ENCODE measurements at regions not wholly inside any gene's neighbourhood (a gene's known extent, or its start where the extent isn't known, plus 50 kb on each side); places are given as distances from the start of the nearest gene placed in this dataset.

DNA sequence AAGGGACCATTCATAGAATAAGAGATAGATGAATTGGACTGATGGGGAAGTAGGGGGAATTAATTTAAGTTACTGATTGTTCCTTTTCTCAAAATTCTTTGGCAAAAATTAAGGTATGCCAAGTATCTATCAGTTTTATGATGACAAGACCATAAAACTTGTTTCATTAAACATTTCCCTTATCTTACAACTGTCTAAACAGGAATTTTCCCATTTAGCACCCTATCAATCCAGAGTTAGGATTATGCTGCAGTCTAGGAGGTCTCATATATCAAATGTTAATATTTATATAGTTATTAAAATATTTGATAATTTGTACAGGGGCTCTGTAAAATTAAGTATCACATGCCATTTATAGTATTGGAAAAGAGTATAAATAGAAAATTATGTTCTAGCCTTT is 51.5 kb upstream of the ARID1B start:
- Mint-ChIP-seq H3K27me3 (no peaks in the 10 kb centered on the region), H3K36me3 (no peaks in the 10 kb centered on the region)

GRCh38 chr6:156720691-156721685 is 56.2 kb upstream of the ARID1B start:
- Mint-ChIP-seq H3K4me3 (peak overlapping the region; percentile 71), H3K27ac (no peak overlapping the region)
- no peak for ATAC-seq

More for the DNA sequence above, 51.5 kb upstream of the ARID1B start:
- DNase-seq (no peak), ATAC-seq (no peak)
- Mint-ChIP-seq H3K4me1 (no peaks in the 10 kb centered on the region), H3K27ac (no peak overlapping the region), H3K4me3 (no peak overlapping the region), H3K9me3 (ENCODE audit: low read depth) (no peaks in the 10 kb centered on the region)
- CTCF ChIA-PET, result no interaction called here

DNA sequence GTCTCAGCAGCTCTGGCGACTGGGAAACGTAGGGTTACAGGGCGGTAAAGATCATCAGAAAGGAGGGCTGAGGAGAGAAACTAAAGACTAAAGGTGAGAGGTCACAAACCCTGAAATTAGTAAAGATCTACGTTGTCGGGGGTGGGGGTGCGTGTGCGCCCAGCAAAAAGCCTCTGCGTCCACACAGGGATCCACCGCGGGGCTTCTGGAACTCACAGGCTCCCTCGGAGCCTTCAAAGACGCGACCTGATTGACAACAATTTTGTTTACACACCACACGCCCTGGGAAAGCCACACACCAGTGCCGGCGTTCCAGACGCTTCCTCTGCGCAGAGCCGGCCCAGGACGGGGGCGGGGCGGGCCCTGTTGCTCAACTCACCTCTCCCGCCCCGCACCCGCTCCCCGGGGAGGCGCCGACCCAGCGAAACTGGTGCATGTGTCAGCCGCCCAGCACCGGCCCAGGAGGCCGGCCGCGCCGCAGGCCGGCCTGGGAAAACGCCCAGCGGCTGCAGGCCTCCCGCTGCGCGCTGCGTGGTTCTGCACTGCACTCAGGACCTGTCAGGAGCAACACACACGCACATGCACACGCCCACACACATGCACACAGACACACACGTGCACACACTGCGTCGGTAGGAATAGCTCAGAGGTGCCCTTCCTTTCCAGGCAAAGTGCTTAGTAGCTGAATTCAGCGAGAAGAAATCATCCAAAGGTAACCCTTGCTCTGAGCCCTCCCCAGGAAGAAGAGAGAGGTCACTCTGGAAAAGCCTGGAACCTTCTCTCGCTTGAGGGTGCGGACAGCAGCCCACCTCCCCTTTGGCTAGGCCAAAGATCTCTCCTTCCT is 57.2 kb upstream of the ARID1B start:
- no peaks in the 10 kb centered on the region for H3K36me3 Mint-ChIP-seq
- peaks cover 13% of the 10 kb centered on the region for H3K4me1 Mint-ChIP-seq
- H3K9me3 Mint-ChIP-seq (ENCODE audit: low read depth), result no peaks in the 10 kb centered on the region
- CTCF ChIA-PET, result interaction anchor here (0.8 kb wide), 1 partner anchor 16 kb away, joined by 3 read pairs; no protein-coding TSS in a partner anchor
- DNase-seq, result peak; percentile 66
- ATAC-seq, result peak; percentile 87
- peak overlapping the region; percentile 52 for H3K27ac Mint-ChIP-seq
- H3K4me3 Mint-ChIP-seq, result peak overlapping the region; percentile 71
- H3K27me3 Mint-ChIP-seq, result peaks cover 6% of the 10 kb centered on the region

More at GRCh38 chr6:156720691-156721685, 56.2 kb upstream of the ARID1B start:
- CTCF ChIA-PET, result interaction anchor here (0.8 kb wide), 1 partner anchor 15 kb away, joined by 3 read pairs; no protein-coding TSS in a partner anchor
- H3K9me3 Mint-ChIP-seq (ENCODE audit: low read depth), result no peaks in the 10 kb centered on the region
- no peak for DNase-seq
- no peaks in the 10 kb centered on the region for H3K36me3 Mint-ChIP-seq
- H3K27me3 Mint-ChIP-seq, result peaks cover 2% of the 10 kb centered on the region
- peaks cover 12% of the 10 kb centered on the region for H3K4me1 Mint-ChIP-seq

DNA sequence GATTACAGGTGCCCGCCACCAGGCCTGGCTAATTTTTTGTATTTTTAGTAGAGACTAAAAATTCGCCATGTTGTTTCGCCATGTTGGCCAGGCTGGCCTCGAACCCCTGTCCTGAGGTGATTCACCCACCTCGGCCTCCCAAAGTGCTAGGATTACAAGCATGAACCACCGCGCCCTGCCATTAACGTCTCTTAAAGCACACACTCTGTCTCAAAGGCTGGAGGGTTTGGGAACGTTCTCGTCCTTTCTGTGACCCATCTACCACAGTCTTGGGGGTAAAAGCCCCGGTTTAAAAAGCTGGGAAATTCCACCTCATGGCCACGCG is 57.8 kb upstream of the ARID1B start:
- ATAC-seq (no peak), DNase-seq (no peak)
- no peaks in the 10 kb centered on the region for H3K36me3 Mint-ChIP-seq
- peaks cover 13% of the 10 kb centered on the region for H3K4me1 Mint-ChIP-seq
- H3K27me3 Mint-ChIP-seq, result peaks cover 11% of the 10 kb centered on the region
- H3K4me3 Mint-ChIP-seq, result peak overlapping the region; percentile 71
- H3K9me3 Mint-ChIP-seq (ENCODE audit: low read depth), result no peaks in the 10 kb centered on the region
- peak overlapping the region; percentile 52 for H3K27ac Mint-ChIP-seq
- CTCF ChIA-PET, result no interaction called here

DNA sequence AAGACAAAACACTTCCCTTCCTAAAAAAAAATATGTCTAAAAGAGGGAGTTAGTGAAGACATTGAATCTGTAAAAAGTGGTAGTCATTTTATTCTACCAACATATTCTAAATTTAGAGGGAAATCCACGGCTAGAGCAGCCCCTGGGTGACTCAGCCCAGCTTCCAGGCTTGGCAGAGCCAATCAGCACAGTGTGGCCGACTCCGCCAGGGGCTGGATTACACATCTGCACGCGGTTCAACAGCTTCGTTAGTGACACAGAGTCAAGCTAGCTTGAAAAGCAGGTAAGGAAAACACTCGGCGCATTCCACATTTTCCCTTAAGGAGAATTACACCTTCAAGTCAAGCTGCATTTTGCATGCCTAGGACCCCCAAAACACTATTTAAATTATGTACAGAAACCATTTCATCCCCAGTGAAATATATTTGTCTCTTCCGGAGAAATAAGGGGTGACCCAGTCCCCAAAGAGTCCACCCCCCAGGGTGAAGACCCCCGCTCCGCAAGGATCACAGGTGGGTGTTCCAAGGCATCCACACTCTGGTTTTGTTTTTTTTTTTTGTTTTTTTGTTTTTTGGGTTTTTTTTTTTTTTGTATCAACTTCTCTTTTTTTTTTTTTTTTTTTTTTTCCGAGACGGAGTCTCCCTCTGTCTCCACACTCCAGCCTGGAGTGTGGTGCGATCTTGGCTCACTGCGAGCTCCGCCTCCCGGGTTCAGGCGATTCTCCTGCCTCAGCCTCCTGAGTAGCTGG is 58.4 kb upstream of the ARID1B start:
- Mint-ChIP-seq H3K4me3 (no peak overlapping the region), H3K4me1 (peaks cover 13% of the 10 kb centered on the region), H3K27me3 (peaks cover 13% of the 10 kb centered on the region), H3K27ac (no peak overlapping the region), H3K9me3 (ENCODE audit: low read depth) (no peaks in the 10 kb centered on the region), H3K36me3 (no peaks in the 10 kb centered on the region)
- CTCF ChIA-PET, result no interaction called here
- DNase-seq (no peak), ATAC-seq (no peak)

DNA sequence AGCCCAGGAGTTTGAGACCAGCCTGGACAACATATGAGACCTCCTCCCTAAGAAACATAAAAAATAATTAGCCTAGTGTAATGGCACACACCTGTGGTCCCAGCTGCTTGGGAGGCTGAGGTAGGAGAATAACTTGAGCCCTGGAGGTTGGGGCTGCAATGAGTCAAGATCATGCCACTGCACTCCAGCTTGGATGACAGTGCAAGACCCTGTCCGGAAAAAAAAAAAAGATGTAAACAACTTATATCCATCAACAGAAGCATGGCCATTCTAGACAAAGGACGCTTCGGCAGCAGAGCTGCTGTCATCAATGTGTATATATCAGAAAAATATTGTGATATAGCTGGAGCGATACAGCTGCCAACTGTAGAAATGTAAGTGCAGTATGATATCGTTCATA is 59.6 kb upstream of the ARID1B start:
- no peak for ATAC-seq
- CTCF ChIA-PET, result no interaction called here
- H3K36me3 Mint-ChIP-seq, result no peaks in the 10 kb centered on the region
- H3K27ac Mint-ChIP-seq, result no peak overlapping the region
- no peak overlapping the region for H3K4me3 Mint-ChIP-seq
- no peak for DNase-seq
- H3K4me1 Mint-ChIP-seq, result peaks cover 13% of the 10 kb centered on the region
- no peaks in the 10 kb centered on the region for H3K9me3 Mint-ChIP-seq (ENCODE audit: low read depth)
- H3K27me3 Mint-ChIP-seq, result peaks cover 19% of the 10 kb centered on the region

GRCh38 chr6:156715839-156716238 is 61.3 kb upstream of the ARID1B start:
- Mint-ChIP-seq H3K27ac (no peak overlapping the region), H3K4me3 (no peak overlapping the region)

GRCh38 chr6:156713548-156713947 is 63.6 kb upstream of the ARID1B start:
- Mint-ChIP-seq H3K27me3 (peaks cover 28% of the 10 kb centered on the region), H3K4me1 (peaks cover 2% of the 10 kb centered on the region), H3K4me3 (no peak overlapping the region), H3K36me3 (no peaks in the 10 kb centered on the region), H3K27ac (no peak overlapping the region), H3K9me3 (ENCODE audit: low read depth) (no peaks in the 10 kb centered on the region)
- CTCF ChIA-PET, result no interaction called here
- ATAC-seq (no peak), DNase-seq (no peak)

More at GRCh38 chr6:156715839-156716238, 61.3 kb upstream of the ARID1B start:
- DNase-seq (no peak), ATAC-seq (no peak)
- H3K9me3 Mint-ChIP-seq (ENCODE audit: low read depth), result no peaks in the 10 kb centered on the region
- H3K27me3 Mint-ChIP-seq, result peaks cover 25% of the 10 kb centered on the region
- CTCF ChIA-PET, result no interaction called here
- no peaks in the 10 kb centered on the region for H3K36me3 Mint-ChIP-seq
- peaks cover 13% of the 10 kb centered on the region for H3K4me1 Mint-ChIP-seq

- ATAC-seq, result no peak
- Mint-ChIP-seq H3K27ac (no peak overlapping the region), H3K4me1 (no peaks in the 10 kb centered on the region), H3K36me3 (no peaks in the 10 kb centered on the region), H3K27me3 (peaks cover 35% of the 10 kb centered on the region), H3K9me3 (ENCODE audit: low read depth) (no peaks in the 10 kb centered on the region), H3K4me3 (no peak overlapping the region)
- CTCF ChIA-PET, result no interaction called here
- no peak for DNase-seq
Measured at GRCh38 chr6:156710479-156710878, 66.7 kb upstream of the ARID1B start.

- DNase-seq (no peak), ATAC-seq (no peak)
- Mint-ChIP-seq H3K27me3 (peaks cover 20% of the 10 kb centered on the region), H3K27ac (no peak overlapping the region), H3K4me1 (no peaks in the 10 kb centered on the region), H3K4me3 (no peak overlapping the region), H3K36me3 (no peaks in the 10 kb centered on the region), H3K9me3 (ENCODE audit: low read depth) (no peaks in the 10 kb centered on the region)
- CTCF ChIA-PET, result no interaction called here
Measured at GRCh38 chr6:156707818-156708217, 69.4 kb upstream of the ARID1B start.

GRCh38 chr6:156703719-156704118 is 73.5 kb upstream of the ARID1B start:
- CTCF ChIA-PET, result no interaction called here
- H3K4me1 Mint-ChIP-seq, result peaks cover 8% of the 10 kb centered on the region
- DNase-seq (no peak), ATAC-seq (no peak)
- no peak overlapping the region for H3K4me3 Mint-ChIP-seq
- H3K27me3 Mint-ChIP-seq, result peaks cover 22% of the 10 kb centered on the region
- no peaks in the 10 kb centered on the region for H3K9me3 Mint-ChIP-seq (ENCODE audit: low read depth)
- no peaks in the 10 kb centered on the region for H3K36me3 Mint-ChIP-seq
- H3K27ac Mint-ChIP-seq, result no peak overlapping the region

DNA sequence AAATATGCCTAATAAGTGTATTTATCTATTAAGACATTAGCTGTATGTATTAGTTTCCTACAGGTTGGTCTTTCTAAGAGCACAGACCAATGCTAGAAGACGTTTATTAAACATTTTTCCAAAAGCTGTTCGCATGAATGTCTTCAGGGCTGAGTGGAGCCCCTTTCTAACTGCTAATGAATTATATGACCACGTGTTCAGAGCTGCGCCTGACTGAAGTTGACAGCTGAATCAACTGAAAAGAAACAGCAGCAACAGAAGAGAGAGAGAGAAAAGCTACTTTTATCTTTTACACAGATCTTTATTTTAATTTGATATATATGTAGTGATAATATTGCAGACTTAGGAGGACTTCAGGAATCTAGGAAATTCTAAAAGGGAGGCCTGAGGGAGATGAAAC is 75.2 kb upstream of the ARID1B start:
- CTCF ChIA-PET, result no interaction called here
- H3K4me1 Mint-ChIP-seq, result peaks cover 19% of the 10 kb centered on the region
- no peak for ATAC-seq

GRCh38 chr6:156700440-156701057 is 76.6 kb upstream of the ARID1B start:
- Mint-ChIP-seq H3K27ac (no peak overlapping the region), H3K36me3 (no peaks in the 10 kb centered on the region), H3K4me1 (peaks cover 22% of the 10 kb centered on the region), H3K9me3 (ENCODE audit: low read depth) (no peaks in the 10 kb centered on the region), H3K27me3 (peaks cover 32% of the 10 kb centered on the region), H3K4me3 (no peak overlapping the region)
- ATAC-seq, result no peak
- CTCF ChIA-PET, result no interaction called here
- no peak for DNase-seq

More for the DNA sequence above, 75.2 kb upstream of the ARID1B start:
- Mint-ChIP-seq H3K27ac (no peak overlapping the region), H3K36me3 (no peaks in the 10 kb centered on the region), H3K4me3 (no peak overlapping the region), H3K27me3 (peaks cover 36% of the 10 kb centered on the region), H3K9me3 (ENCODE audit: low read depth) (no peaks in the 10 kb centered on the region)
- DNase-seq, result no peak

All from activated CD8-positive, alpha-beta memory T cell treated with anti-CD3 and anti-CD28 coated beads, Interleukin-2, amount 10 ng/mL, durations not matched to agents 7 days and 5 days (primary cell).